ACC112 (cell line): ENCODE measurements at regions not wholly inside any gene's neighbourhood (a gene's known extent, or its start where the extent isn't known, plus 50 kb on each side); places are given as distances from the start of the nearest gene placed in this dataset.
A peak's percentile ranks its signal among the peaks of the same experiment; 100 is the strongest.

Experiments
- H2AFZ ChIP-seq: fragments of 200-600 bp; sonication (generic); one replicate; pipeline ENCODE4 v1.6.0; 2017; ENCODE audit warnings: antibody characterized with exemption, low read length; ENCODE audit not compliant: unreplicated experiment
- H3K27ac ChIP-seq: fragments of 200-600 bp; sonication (generic); 2 replicates; pipeline ENCODE4 v1.5.1; 2014; ENCODE audit warnings: low read depth, mild to moderate bottlenecking, antibody characterized with exemption, low read length, moderate library complexity
- H3K27me3 ChIP-seq: fragments of 200-600 bp; sonication (generic); 2 replicates; pipeline ENCODE4 v1.6.1; 2014; ENCODE audit warnings: mild to moderate bottlenecking, antibody characterized with exemption, low read length, moderate library complexity, mixed read lengths; ENCODE audit not compliant: insufficient read depth
- H3K36me3 ChIP-seq: fragments of 200-600 bp; sonication (generic); 2 replicates; pipeline ENCODE4 v1.6.1; 2016; ENCODE audit warnings: mild to moderate bottlenecking, antibody characterized with exemption, low read length, moderate library complexity, mixed read lengths; ENCODE audit not compliant: insufficient read depth
- H3K4me1 ChIP-seq: fragments of 200-600 bp; sonication (generic); one replicate; pipeline ENCODE4 v1.6.1; 2016; ENCODE audit warnings: low read length, mixed read lengths; ENCODE audit not compliant: insufficient read depth, unreplicated experiment, control insufficient read depth
- H3K4me3 ChIP-seq: fragments of 200-600 bp; sonication (generic); 2 replicates; pipeline ENCODE4 v1.5.1; 2014; ENCODE audit warnings: mild to moderate bottlenecking, low read depth, low read length
- H3K79me2 ChIP-seq: fragments of 200-600 bp; sonication (generic); one replicate; pipeline ENCODE4 v1.6.0; 2016; ENCODE audit warnings: low read length; ENCODE audit not compliant: control insufficient read depth, unreplicated experiment, insufficient read depth

DNA sequence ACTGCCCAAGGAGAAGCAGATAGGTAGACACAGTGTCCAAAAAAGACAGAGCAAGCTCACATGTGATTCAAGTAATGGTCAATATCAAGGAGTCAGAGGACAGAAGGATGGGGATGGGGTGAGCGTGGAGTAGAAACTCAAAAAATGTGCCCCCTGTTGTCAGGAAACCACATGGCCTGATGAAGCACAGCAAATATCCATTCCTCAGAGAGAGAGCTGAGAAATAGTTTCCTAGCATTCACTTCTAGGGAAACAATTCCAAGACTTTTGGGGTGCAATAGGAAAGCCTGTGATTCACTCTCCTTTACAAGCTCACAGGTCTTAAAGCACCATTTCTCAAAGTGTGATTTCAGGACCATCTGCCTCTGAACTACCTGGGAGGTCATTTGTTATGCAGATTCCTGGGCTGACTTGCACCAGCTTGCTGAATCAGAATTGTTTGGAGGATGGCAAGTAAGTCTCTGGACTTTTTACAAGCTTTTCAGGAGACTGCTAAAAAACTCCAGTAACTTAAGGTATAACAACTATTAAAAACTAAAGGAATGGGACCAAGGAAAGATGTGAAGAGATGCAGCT is 432.8 kb downstream of the HDGFL1 start:
- H2AFZ ChIP-seq, result no peak overlapping the region
- H3K27me3 ChIP-seq, result no peaks in the 10 kb centered on the region
- no peak overlapping the region for H3K4me3 ChIP-seq
- H3K27ac ChIP-seq, result no peak overlapping the region
- peaks cover 6% of the 10 kb centered on the region for H3K4me1 ChIP-seq
- H3K79me2 ChIP-seq, result no peaks in the 10 kb centered on the region
- H3K36me3 ChIP-seq, result no peaks in the 10 kb centered on the region

DNA sequence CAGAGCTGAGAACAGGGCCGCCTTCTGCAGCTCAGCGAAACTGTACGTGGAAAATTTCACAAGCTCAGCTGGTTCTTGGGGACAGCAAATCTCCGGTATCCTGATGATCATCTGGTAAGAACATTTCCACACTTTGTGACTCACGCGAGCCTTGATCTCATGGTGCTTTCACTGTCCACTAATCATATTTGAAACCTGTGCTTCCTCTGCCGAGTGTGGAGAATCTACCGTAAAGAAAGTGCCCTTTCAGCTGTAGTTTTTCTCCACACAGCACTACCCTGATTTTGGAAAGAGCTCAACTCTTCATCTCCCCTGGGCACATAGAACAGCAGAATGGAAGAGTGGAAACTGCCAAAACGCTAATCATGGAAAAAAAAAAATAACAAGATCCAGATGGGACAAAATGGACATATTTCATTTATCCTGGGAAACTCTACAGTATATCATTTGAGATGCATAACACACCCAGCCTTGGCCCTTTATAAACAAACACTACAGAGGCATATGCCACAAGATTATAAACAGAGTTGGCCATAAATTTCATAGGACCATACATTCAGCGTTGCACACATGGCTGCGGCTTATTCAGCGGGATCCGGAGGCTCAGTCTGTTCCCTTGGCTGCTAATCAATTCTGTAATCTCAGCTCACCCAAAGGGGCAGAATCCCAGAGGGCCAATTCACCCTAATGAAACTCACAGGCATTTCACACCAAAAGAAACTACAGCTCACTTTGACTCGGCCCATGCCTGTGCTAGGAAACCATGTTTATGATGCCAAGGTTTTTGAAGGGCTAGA is 434.5 kb downstream of the HDGFL1 start:
- peaks cover 6% of the 10 kb centered on the region for H3K4me1 ChIP-seq
- H3K4me3 ChIP-seq, result peak overlapping the region; percentile 46
- no peaks in the 10 kb centered on the region for H3K79me2 ChIP-seq
- no peaks in the 10 kb centered on the region for H3K36me3 ChIP-seq
- peak overlapping the region; percentile 23; the same call in 1 of the 2 replicates for H3K27ac ChIP-seq
- peak overlapping the region; percentile 91 for H2AFZ ChIP-seq
- no peaks in the 10 kb centered on the region for H3K27me3 ChIP-seq

GRCh38 chr6:23006656-23007055 is 437.3 kb downstream of the HDGFL1 start:
- Histone ChIP-seq H3K4me3 (no peak overlapping the region), H3K36me3 (no peaks in the 10 kb centered on the region), H2AFZ (no peak overlapping the region), H3K27me3 (no peaks in the 10 kb centered on the region), H3K79me2 (no peaks in the 10 kb centered on the region), H3K27ac (no peak overlapping the region), H3K4me1 (peaks cover 6% of the 10 kb centered on the region)

- Histone ChIP-seq H3K27me3 (no peaks in the 10 kb centered on the region), H3K79me2 (no peaks in the 10 kb centered on the region), H2AFZ (no peak overlapping the region), H3K27ac (no peak overlapping the region), H3K36me3 (no peaks in the 10 kb centered on the region), H3K4me3 (no peak overlapping the region), H3K4me1 (no peaks in the 10 kb centered on the region)
Observed at GRCh38 chr6:23011615-23012014, 442.2 kb downstream of the HDGFL1 start.

DNA sequence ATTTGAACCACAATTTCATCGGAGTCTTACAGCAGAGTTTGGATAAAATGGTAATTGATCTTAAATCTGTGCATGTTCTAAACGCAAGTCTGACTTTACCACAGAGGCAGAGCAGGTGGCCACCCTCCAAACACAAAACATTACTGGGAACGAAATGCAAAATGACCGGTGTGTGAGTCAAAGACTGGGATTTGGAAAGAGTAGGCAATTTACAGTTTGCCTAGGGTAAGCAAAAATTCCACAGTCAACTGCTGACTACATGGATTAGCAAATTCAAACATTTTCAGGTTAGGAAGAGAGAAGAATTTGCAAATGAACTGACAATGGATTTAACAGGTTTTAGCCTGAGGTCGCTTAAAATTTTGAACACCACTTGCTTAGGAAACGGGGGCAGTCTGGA is 444.4 kb downstream of the HDGFL1 start:
- Histone ChIP-seq H3K79me2 (no peaks in the 10 kb centered on the region), H3K27me3 (no peaks in the 10 kb centered on the region), H2AFZ (no peak overlapping the region), H3K4me3 (no peak overlapping the region), H3K27ac (no peak overlapping the region), H3K4me1 (no peaks in the 10 kb centered on the region), H3K36me3 (no peaks in the 10 kb centered on the region)

- Histone ChIP-seq H3K79me2 (no peaks in the 10 kb centered on the region), H3K4me1 (no peaks in the 10 kb centered on the region), H2AFZ (no peak overlapping the region), H3K36me3 (no peaks in the 10 kb centered on the region), H3K27me3 (no peaks in the 10 kb centered on the region), H3K27ac (no peak overlapping the region), H3K4me3 (no peak overlapping the region)
Observed at GRCh38 chr6:23016696-23017095, 447.3 kb downstream of the HDGFL1 start.

DNA sequence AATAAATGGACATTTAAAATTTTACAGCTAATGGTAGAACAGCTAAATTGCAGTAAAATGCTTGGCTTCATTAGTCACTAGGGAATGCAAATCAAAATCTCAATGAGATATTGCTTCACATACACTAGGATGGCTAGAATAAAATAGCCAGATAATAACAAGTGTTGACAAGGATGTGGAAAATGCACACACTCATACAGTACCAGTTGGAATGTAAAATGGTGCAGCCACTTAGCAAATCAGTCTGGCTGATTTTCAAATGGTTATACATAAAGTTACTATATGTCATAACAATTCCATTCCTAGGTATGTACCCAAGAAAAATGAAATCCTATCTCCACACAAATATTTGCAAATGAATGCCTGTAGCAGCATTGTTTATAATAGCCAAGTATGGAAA is 452.1 kb downstream of the HDGFL1 start:
- H2AFZ ChIP-seq, result no peak overlapping the region
- no peaks in the 10 kb centered on the region for H3K27me3 ChIP-seq
- H3K36me3 ChIP-seq, result no peaks in the 10 kb centered on the region
- no peaks in the 10 kb centered on the region for H3K79me2 ChIP-seq
- H3K4me1 ChIP-seq, result no peaks in the 10 kb centered on the region
- no peak overlapping the region for H3K27ac ChIP-seq
- no peak overlapping the region for H3K4me3 ChIP-seq

GRCh38 chr6:23027281-23027680 is 457.9 kb downstream of the HDGFL1 start:
- Histone ChIP-seq H3K4me3 (no peak overlapping the region), H3K27ac (no peak overlapping the region), H3K4me1 (no peaks in the 10 kb centered on the region), H3K27me3 (no peaks in the 10 kb centered on the region), H3K36me3 (no peaks in the 10 kb centered on the region), H2AFZ (no peak overlapping the region), H3K79me2 (no peaks in the 10 kb centered on the region)

DNA sequence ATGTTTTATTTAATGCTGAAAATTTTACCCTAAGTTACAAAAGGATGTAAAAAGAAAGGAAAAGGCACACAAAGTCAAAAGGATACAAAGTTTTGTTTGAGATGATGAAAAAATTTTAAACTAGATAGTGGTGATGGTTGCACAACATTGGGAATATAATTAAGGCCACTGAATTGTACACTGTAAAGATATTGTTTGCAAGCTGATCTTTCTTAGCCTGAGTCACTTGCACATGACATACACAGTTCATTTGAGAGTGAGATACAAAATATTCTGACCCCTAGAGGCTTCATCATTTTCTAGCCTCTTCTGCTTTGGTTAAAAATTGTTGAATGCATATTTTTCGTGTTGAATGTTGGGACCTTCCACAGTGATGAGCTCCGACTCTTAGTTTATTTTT is 462.6 kb downstream of the HDGFL1 start:
- H2AFZ ChIP-seq, result no peak overlapping the region
- H3K27ac ChIP-seq, result no peak overlapping the region
- no peaks in the 10 kb centered on the region for H3K79me2 ChIP-seq
- no peak overlapping the region for H3K4me3 ChIP-seq
- H3K36me3 ChIP-seq, result no peaks in the 10 kb centered on the region
- H3K27me3 ChIP-seq, result no peaks in the 10 kb centered on the region
- no peaks in the 10 kb centered on the region for H3K4me1 ChIP-seq

GRCh38 chr6:23034926-23035325 is 465.6 kb downstream of the HDGFL1 start:
- no peak overlapping the region for H3K27ac ChIP-seq
- H3K4me3 ChIP-seq, result no peak overlapping the region
- H3K27me3 ChIP-seq, result no peaks in the 10 kb centered on the region
- H3K79me2 ChIP-seq, result no peaks in the 10 kb centered on the region
- H3K36me3 ChIP-seq, result no peaks in the 10 kb centered on the region
- no peaks in the 10 kb centered on the region for H3K4me1 ChIP-seq
- no peak overlapping the region for H2AFZ ChIP-seq

DNA sequence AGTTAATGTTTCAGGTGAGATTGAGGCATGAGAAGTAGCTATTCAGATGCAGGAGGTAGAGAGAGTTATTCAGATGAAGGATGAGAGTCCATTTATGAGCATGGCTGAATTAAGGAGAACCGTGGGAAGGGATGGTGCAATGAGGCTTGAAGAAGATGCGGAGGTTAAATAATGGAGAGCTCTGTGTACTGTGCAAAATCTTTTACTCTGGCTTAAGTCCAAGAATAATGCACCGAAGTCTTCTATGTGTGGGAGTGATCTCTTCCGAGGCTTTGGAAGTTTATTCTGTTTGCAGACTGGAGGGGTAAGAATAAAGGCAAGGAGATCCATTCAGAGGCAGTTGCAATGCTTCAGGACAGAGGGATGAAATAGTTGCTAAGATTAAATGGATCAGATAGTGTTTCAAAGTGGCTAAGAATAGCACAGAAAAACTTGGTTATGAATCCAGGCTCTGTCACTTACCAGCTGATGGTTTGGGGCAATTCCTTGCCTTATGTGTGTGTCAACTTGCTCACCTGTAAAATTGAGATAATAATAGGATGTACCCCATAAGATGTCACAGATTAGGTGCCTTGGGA is 467.1 kb downstream of the HDGFL1 start:
- Histone ChIP-seq H3K27ac (no peak overlapping the region), H3K4me1 (no peaks in the 10 kb centered on the region), H3K36me3 (no peaks in the 10 kb centered on the region), H3K4me3 (no peak overlapping the region), H3K79me2 (no peaks in the 10 kb centered on the region), H2AFZ (no peak overlapping the region), H3K27me3 (no peaks in the 10 kb centered on the region)
